NB4 (cell line): ENCODE measurements at regions not wholly inside any gene's neighbourhood (a gene's known extent, or its start where the extent isn't known, plus 50 kb on each side); places are given as distances from the start of the nearest gene placed in this dataset.

Source experiments
- MAX ChIP-seq: IDR thresholded peaks from 2 replicates; pipeline ENCODE4 v1.6.1; 2011; ENCODE audit warnings: low read depth, low read length
- POLR2A ChIP-seq: IDR thresholded peaks from 2 replicates; pipeline ENCODE4 v1.6.1; 2011; ENCODE audit warnings: mild to moderate bottlenecking; ENCODE audit not compliant: insufficient read length; ENCODE audit errors: extremely low read depth
- TF ChIP-seq, protein P1 (sequence below): IDR thresholded peaks from one replicate; pipeline ENCODE4 v1.5.1; 2012; ENCODE audit warnings: low read depth, low read length

DNA sequence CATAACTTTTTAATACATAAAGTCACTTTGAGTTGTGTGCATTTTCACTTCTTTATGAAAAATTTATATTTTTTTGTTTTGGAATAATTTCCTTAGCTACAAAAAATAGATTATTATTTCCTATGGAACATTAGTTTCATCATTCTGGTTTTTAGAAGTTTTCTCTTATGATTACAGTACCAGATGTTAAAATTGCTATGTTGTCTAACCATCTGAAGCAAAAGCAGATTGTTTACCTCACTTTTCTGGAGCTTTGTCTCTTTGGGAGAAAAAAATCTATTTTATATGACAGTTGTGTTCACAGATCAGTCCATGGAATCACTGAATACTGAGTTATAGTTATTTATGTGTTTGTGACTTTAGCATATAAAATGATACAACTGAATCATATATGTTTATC is 708.9 kb upstream of the RIOK2 start:
- TF ChIP-seq, protein P1, sequence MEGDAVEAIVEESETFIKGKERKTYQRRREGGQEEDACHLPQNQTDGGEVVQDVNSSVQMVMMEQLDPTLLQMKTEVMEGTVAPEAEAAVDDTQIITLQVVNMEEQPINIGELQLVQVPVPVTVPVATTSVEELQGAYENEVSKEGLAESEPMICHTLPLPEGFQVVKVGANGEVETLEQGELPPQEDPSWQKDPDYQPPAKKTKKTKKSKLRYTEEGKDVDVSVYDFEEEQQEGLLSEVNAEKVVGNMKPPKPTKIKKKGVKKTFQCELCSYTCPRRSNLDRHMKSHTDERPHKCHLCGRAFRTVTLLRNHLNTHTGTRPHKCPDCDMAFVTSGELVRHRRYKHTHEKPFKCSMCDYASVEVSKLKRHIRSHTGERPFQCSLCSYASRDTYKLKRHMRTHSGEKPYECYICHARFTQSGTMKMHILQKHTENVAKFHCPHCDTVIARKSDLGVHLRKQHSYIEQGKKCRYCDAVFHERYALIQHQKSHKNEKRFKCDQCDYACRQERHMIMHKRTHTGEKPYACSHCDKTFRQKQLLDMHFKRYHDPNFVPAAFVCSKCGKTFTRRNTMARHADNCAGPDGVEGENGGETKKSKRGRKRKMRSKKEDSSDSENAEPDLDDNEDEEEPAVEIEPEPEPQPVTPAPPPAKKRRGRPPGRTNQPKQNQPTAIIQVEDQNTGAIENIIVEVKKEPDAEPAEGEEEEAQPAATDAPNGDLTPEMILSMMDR = no peak
- TF ChIP-seq POLR2A (no peak), MAX (no peak)
